ENCODE measurements at regions not wholly inside any gene's neighbourhood (a gene's known extent, or its start where the extent isn't known, plus 50 kb on each side); places are given as distances from the start of the nearest gene placed in this dataset.

GRCh38 chr4:184300816-184301215 lies 83.1 kb upstream of the ENPP6 start:
- DNase-seq (no peak), ATAC-seq (replicated peaks in 1 of 2) (no peak)
- Mint-ChIP-seq H3K4me3 (no peak overlapping the region), H3K36me3 (ENCODE audit: insufficient read depth in 2 of 2) (peaks cover 7 to 22% of the 10 kb centered on the region in 2 donors), H3K27me3 (ENCODE audit: low read depth) (no peaks in the 10 kb centered on the region), H3K9me3 (peaks cover 7 to 9% of the 10 kb centered on the region in 2 donors), H3K27ac (no peak overlapping the region), H3K4me1 (ENCODE audit: low read depth) (peaks cover 6% of the 10 kb centered on the region)

DNA sequence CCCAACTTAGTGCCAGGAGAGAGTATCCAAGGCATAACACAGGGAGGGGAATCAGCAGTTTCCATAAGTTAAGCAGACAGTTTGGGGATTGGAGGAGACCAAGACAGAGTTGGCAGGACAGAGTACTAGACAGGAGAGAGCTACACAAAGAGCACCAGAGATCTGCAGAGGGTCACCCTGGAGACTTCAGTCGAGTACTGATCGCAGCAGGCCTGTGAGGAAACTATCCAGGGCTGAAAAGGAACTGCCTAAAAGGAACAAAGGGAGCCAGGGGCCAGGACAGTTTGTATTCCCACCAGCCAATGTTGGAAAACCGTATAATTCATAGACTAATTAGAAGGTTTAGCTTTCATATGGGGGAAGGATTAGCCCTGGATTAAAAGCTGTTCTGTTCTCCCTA lies 80.6 kb upstream of the ENPP6 start:
- DNase-seq (no peak), ATAC-seq (replicated peaks in 1 of 2) (no peak)
- Mint-ChIP-seq H3K27ac (no peak overlapping the region), H3K27me3 (ENCODE audit: low read depth) (no peaks in the 10 kb centered on the region), H3K4me1 (ENCODE audit: low read depth) (peaks cover 6% of the 10 kb centered on the region), H3K36me3 (ENCODE audit: insufficient read depth in 2 of 2) (peaks cover 3 to 5% of the 10 kb centered on the region in 2 donors), H3K4me3 (no peak overlapping the region), H3K9me3 (peaks cover 4 to 5% of the 10 kb centered on the region in 2 donors)

GRCh38 chr4:184295206-184295605 lies 77.5 kb upstream of the ENPP6 start:
- no peak overlapping the region for H3K4me3 Mint-ChIP-seq
- no peak overlapping the region for H3K27ac Mint-ChIP-seq
- peaks cover 0 to 2% of the 10 kb centered on the region in 2 donors for H3K9me3 Mint-ChIP-seq
- peaks cover 17% of the 10 kb centered on the region for H3K4me1 Mint-ChIP-seq (ENCODE audit: low read depth)
- ATAC-seq (replicated peaks in 1 of 2) = no peak
- DNase-seq = no peak
- no peaks in the 10 kb centered on the region for H3K36me3 Mint-ChIP-seq (ENCODE audit: insufficient read depth in 2 of 2)
- no peaks in the 10 kb centered on the region for H3K27me3 Mint-ChIP-seq (ENCODE audit: low read depth)

GRCh38 chr4:184294606-184295133 lies 77.0 kb upstream of the ENPP6 start:
- Mint-ChIP-seq H3K4me3 (no peak overlapping the region), H3K4me1 (ENCODE audit: low read depth) (peaks cover 23% of the 10 kb centered on the region), H3K27me3 (ENCODE audit: low read depth) (no peaks in the 10 kb centered on the region), H3K9me3 (peaks cover 0 to 2% of the 10 kb centered on the region in 2 donors), H3K36me3 (ENCODE audit: insufficient read depth in 2 of 2) (no peaks in the 10 kb centered on the region), H3K27ac (no peak overlapping the region)
- no peak for DNase-seq
- ATAC-seq (replicated peaks in 1 of 2) = no peak

DNA sequence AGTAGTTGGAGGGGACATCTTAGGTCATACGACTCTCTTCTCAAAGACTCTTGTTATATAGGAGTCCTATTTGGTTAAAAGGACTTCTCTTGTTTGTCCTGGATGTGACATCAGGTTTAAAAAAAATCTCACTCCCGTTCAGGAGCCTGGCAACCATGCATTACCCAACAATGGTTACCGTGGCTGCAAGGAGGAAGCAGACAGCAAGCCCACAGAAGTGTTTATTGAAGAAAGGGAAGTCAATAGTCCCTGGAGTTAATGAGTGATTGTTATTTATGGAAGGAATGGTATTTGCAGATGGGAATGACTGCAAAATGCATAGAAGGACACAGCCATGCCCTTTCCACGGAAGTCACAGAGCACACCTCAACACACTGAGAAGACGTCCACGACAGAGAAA lies 75.9 kb upstream of the ENPP6 start:
- Mint-ChIP-seq H3K27ac (no peak overlapping the region), H3K9me3 (peaks cover 0 to 2% of the 10 kb centered on the region in 2 donors), H3K36me3 (ENCODE audit: insufficient read depth in 2 of 2) (no peaks in the 10 kb centered on the region), H3K4me3 (no peak overlapping the region), H3K4me1 (ENCODE audit: low read depth) (peaks cover 34% of the 10 kb centered on the region), H3K27me3 (ENCODE audit: low read depth) (no peaks in the 10 kb centered on the region)
- no peak for DNase-seq
- ATAC-seq (replicated peaks in 1 of 2) = no peak

DNA sequence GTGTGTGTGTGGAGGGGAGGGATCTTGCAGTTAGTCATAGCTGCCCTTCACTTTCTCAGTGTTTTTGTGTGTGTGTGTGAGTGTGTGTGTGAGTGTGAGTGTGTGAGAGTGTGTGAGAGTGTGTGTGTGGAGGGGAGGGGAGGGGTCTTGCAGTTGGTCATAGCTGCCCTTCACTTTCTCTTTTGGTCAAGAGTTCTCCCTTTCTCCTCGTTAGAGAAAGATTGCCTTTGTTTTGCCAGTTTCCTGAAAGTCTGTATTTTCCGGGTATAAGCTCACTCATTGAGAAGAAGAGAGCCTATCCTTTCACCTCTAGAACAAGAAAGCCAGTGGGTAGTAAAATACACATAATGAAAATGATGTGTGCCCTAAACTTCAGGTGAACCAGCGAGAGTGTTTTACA lies 75.2 kb upstream of the ENPP6 start:
- Mint-ChIP-seq H3K27ac (no peak overlapping the region), H3K36me3 (ENCODE audit: insufficient read depth in 2 of 2) (no peaks in the 10 kb centered on the region), H3K4me3 (no peak overlapping the region), H3K9me3 (peaks cover 0 to 2% of the 10 kb centered on the region in 2 donors), H3K4me1 (ENCODE audit: low read depth) (peaks cover 41% of the 10 kb centered on the region), H3K27me3 (ENCODE audit: low read depth) (no peaks in the 10 kb centered on the region)
- ATAC-seq (replicated peaks in 1 of 2) = no peak
- no peak for DNase-seq

- Mint-ChIP-seq H3K4me3 (no peak overlapping the region), H3K27ac (no peak overlapping the region), H3K4me1 (ENCODE audit: low read depth) (peaks cover 45% of the 10 kb centered on the region), H3K9me3 (peaks cover 0 to 2% of the 10 kb centered on the region in 2 donors), H3K27me3 (ENCODE audit: low read depth) (no peaks in the 10 kb centered on the region), H3K36me3 (ENCODE audit: insufficient read depth in 2 of 2) (no peaks in the 10 kb centered on the region)
- DNase-seq (no peak), ATAC-seq (replicated peaks in 1 of 2) (no peak)
Observed at GRCh38 chr4:184292465-184292867, 74.8 kb upstream of the ENPP6 start.

- H3K27me3 Mint-ChIP-seq (ENCODE audit: low read depth) = no peaks in the 10 kb centered on the region
- H3K36me3 Mint-ChIP-seq (ENCODE audit: insufficient read depth in 2 of 2) = no peaks in the 10 kb centered on the region
- DNase-seq = no peak
- no peaks in the 10 kb centered on the region for H3K9me3 Mint-ChIP-seq
- peak overlapping the region; percentile 80 for H3K27ac Mint-ChIP-seq
- peaks cover 51% of the 10 kb centered on the region for H3K4me1 Mint-ChIP-seq (ENCODE audit: low read depth)
- H3K4me3 Mint-ChIP-seq = peak overlapping the region; percentile 26 to 33
- ATAC-seq (replicated peaks in 1 of 2) = no peak
Observed at GRCh38 chr4:184289179-184289535, 71.5 kb upstream of the ENPP6 start.

DNA sequence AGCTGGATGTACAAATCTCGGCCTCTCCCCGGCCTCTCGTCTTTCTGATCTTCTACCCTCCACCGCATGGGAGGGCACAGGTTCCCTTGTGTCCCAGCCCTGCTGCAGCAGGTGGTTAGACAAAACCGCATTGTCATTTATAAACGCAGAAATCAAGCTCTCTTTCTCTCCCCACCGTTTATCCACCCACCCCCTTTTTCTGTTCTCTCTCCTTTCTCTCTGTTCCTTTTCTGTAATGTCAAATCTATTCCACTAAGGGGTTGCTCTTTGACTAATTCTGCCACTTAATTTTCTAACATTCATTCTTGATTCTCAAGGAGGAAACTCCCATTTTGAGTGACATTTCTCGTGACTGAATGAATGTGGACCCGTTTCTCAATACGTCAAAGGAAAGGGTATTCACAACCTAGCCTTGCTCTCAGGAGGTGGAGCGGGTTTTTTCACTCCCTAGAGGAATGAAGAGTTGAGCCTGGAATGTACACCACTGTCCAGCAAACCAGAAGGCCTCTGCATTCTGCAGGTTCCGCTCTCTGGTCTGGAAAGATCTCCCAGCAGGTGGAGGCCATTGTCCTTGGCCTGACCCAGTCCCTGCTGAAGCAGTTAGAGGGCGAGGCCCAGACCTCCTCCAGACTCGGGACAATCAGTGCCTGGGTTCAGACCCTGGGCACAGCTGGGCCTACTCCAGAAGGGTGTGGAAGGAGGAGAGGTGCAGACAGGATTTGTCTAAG lies 70.9 kb upstream of the ENPP6 start:
- Mint-ChIP-seq H3K4me3 (peak overlapping the region; percentile 74 to 76), H3K27ac (peak overlapping the region; percentile 71), H3K9me3 (no peaks in the 10 kb centered on the region), H3K27me3 (ENCODE audit: low read depth) (no peaks in the 10 kb centered on the region), H3K4me1 (ENCODE audit: low read depth) (peaks cover 55% of the 10 kb centered on the region), H3K36me3 (ENCODE audit: insufficient read depth in 2 of 2) (no peaks in the 10 kb centered on the region)
- ATAC-seq (replicated peaks in 1 of 2) (peak; percentile 87 to 88), DNase-seq (peak; percentile 37 to 69)

DNA sequence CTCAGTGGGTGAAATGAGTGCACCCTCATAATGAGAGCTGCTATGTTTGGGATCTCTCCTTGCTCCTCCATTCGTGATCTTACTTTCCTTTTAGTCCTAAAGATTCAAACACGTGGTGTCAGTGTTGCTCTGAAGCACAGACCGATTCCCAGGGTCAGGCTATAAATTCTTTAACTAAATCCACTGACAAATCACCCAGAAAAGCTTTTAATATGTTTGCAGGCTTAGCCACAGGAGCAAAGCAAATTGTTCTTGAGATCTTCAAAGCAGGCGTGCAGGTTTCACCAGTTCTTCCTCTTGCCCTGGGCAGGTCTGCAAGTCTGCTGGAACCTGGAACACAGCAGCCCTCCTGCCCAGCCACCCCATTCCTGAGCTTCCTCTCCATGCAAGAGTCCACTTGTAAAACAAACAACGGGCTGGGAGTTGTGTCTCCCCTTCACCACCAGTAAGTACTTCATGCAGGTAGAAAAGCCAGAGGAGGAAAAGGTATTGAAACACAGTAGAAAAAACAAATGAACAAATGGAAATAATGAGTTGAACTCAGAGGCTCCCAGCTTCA lies 70.1 kb upstream of the ENPP6 start:
- ATAC-seq (replicated peaks in 1 of 2) (no peak), DNase-seq (no peak)
- H3K4me3 Mint-ChIP-seq = peak overlapping the region; percentile 74 to 76
- H3K27me3 Mint-ChIP-seq (ENCODE audit: low read depth) = no peaks in the 10 kb centered on the region
- no peaks in the 10 kb centered on the region for H3K9me3 Mint-ChIP-seq
- H3K27ac Mint-ChIP-seq = no peak overlapping the region
- H3K36me3 Mint-ChIP-seq (ENCODE audit: insufficient read depth in 2 of 2) = no peaks in the 10 kb centered on the region
- H3K4me1 Mint-ChIP-seq (ENCODE audit: low read depth) = peaks cover 63% of the 10 kb centered on the region

DNA sequence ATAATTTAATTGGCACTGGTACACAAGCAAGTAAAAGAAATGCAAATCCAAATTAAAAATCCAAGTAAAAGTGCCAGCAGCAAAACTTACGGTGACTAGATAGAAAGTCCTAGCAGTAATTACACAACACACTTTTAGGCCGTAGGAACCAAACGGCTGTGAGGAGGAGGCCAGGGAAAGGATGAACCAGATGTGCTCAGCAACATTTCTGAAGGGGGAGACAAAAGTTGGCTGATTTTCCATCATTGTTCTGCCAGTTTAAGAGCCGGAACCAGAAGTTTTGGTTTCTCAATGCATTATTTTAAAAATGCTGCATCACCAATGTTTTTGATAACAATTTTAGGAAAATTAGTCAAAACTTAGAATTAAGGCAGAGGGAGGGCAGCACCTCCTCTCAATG lies 68.7 kb upstream of the ENPP6 start:
- Mint-ChIP-seq H3K27me3 (ENCODE audit: low read depth) (no peaks in the 10 kb centered on the region), H3K27ac (no peak overlapping the region), H3K36me3 (ENCODE audit: insufficient read depth in 2 of 2) (no peaks in the 10 kb centered on the region), H3K4me3 (no peak overlapping the region), H3K9me3 (no peaks in the 10 kb centered on the region), H3K4me1 (ENCODE audit: low read depth) (peaks cover 78% of the 10 kb centered on the region)
- DNase-seq = no peak
- no peak for ATAC-seq (replicated peaks in 1 of 2)

- Mint-ChIP-seq H3K36me3 (ENCODE audit: insufficient read depth in 2 of 2) (peaks cover 1 to 2% of the 10 kb centered on the region in 2 donors), H3K9me3 (no peaks in the 10 kb centered on the region), H3K4me3 (no peak overlapping the region), H3K27ac (no peak overlapping the region), H3K27me3 (ENCODE audit: low read depth) (no peaks in the 10 kb centered on the region), H3K4me1 (ENCODE audit: low read depth) (peaks cover 78% of the 10 kb centered on the region)
- DNase-seq (no peak), ATAC-seq (replicated peaks in 1 of 2) (no peak)
Observed at GRCh38 chr4:184284742-184285141, 67.1 kb upstream of the ENPP6 start.

DNA sequence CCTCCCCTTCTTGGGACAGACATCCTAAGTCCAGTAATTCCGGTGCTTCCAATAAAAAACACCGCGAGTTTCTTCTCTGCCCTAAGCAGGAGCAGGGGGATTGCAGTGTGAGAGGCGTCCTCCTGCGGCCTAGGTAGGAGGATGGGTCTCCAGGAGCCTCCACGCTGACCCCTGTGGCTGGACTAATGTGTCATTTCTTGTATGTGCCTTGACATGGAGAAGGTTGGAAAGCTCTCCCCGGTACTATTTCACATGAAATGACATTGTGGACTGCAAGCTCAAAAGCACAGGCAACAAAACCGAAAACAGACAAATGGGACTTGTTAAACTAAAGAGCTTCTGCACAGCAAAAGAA lies 66.6 kb upstream of the ENPP6 start:
- no peak overlapping the region for H3K27ac Mint-ChIP-seq
- no peak for DNase-seq
- no peak for ATAC-seq (replicated peaks in 1 of 2)
- H3K27me3 Mint-ChIP-seq (ENCODE audit: low read depth) = no peaks in the 10 kb centered on the region
- H3K4me3 Mint-ChIP-seq = no peak overlapping the region
- peaks cover 1 to 2% of the 10 kb centered on the region in 2 donors for H3K36me3 Mint-ChIP-seq (ENCODE audit: insufficient read depth in 2 of 2)
- H3K4me1 Mint-ChIP-seq (ENCODE audit: low read depth) = peaks cover 78% of the 10 kb centered on the region
- no peaks in the 10 kb centered on the region for H3K9me3 Mint-ChIP-seq

Measured in activated T-cell treated with anti-CD3 and anti-CD28 coated beads, Interleukin-2, amount 50 U/mL, for 72 hours (primary cell).